ENCODE measurements at regions not wholly inside any gene's neighbourhood (a gene's known extent, or its start where the extent isn't known, plus 50 kb on each side); places are given as distances from the start of the nearest gene placed in this dataset.

DNA sequence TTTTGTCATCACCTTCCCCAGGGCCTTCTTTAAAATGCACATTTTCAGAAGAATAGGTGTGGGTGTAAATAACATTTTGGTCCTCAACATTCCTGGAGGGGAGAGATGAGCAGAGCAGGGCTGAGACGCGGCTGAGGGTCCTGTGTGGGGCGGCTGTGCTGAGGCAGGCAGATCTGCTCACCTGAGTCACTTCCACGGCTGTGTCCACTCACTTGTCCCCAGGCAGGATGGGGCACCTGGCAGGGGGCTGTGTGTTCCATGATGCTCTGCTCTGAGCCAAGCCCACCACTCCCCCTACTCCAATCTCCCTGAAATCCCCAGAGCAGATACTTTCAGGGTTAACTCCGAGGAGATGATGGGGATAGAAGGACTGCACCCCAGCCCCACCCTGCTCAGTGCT is 93.8 kb downstream of the GLRX3 start:
- DNase-seq, result no peak

DNA sequence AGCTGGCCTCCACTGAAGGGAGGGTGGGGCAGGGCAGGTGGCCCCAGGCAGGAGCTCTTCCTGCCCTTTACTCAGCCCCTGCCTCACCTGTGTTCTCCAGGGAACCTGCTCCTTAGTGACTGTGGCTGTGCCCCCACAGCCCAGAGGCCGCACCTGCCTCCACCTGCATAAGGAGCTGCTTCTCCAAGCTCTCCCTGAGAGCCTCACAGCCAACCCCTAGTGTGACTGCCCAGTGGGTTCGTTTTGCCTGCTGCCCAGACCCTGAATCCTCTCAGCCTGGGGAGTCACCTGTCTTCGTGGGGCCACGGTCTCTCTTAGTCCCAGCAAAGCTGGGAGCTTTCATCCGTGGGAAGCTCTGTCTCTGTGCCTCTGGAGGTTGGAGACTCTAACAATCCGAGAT is 94.4 kb downstream of the GLRX3 start:
- no peak for DNase-seq

DNA sequence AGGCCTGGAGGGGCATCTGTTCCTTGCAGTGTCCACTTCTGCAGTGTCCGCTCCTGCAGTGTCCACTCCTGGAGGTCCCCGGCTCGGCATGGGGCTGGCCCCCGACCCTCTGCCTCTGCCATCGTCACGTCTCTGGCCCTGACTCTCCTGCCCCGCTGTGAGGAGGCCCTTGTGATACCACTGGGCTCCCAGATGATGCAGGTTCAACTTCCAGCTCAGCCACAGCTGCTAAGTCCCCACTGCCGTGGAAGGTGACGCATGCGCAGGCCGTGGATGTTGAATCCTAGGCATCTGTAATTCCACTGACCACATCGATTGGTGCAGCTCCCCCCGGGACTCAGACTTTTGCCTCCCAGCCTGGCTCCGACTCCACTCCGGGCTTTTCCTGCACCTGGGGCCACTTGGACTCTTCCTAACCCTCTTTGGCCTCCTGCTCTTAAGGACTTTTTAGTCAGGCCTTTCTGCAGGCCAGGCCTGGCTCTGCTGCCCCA is 95.1 kb downstream of the GLRX3 start:
- DNase-seq, result no peak

DNA sequence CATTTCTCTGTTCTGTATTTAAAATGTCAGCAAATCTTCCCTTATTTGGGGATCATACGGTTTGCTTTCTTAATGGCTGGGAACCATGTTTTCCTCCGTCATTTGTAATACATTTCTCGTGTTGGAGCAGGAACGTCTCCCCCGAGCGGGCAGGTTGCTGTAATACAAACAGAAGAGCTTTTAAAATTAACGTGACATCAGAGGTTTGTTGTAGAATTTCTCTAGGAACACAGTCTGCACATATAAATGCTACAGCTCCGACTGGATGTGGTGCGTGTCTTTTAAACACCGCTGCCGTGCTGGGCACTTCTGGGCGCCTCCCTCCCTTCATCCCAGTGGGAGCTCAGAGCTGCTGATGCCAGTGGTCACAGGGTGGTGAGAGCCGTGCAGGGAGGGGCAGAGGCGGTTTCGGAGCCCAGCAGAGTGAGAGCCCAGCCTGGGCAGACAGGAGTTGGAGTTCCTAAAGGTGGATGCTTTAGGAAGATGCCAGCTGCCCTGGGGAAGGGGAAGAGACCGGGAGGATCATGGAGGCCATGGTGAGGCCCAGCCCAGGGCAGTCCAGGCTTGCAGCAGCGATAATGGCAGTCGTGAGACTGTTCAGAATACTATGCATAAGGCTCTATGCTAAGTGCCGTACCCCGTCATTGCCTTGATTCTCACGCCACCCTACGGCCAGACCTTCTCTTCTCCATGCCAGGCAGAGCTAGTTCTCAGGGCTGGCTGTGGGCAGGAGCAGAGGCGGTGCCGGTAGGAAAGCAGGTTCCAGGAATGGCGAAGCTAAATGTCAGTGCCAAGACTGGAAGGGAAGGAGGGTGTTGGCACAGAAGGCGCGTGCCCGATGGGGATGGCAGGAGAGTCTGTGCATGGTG is 96.2 kb downstream of the GLRX3 start:
- no peak for DNase-seq

DNA sequence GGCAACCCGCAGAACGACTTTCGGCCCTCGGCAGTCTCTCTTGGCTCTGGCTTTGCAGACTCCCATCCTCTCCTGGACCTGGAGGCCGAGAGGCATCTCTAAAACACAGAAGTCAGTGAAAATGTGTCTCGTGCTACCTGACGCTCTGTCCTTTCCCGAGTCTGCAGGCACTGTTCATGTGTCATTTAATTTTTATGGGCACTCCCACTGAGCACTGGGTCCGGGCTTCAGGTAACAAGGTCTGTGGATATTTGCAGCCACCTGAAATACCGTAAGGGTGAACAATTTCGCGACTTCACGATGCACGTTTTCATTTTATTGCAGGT is 96.8 kb downstream of the GLRX3 start:
- no peak for DNase-seq

DNA sequence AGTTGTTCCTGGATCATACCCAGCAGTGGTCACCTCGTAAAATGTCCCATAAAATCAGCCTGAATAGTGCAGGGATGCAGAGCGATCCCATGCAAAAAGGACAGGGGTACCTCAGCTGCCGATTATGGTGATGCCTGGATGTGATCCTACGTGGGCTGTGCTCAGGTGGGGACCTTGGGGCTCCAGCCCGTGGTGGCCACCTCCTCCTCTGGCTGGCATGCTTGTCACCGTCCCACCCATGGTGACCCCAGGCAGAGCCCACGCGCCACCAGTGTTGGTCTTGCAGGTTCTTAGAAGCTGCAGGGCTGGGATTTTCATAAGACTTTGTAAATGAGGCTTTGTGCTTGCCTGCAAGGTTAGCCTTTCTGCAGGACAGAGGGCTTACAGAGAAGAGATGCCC is 97.2 kb downstream of the GLRX3 start:
- no peak for DNase-seq

DNA sequence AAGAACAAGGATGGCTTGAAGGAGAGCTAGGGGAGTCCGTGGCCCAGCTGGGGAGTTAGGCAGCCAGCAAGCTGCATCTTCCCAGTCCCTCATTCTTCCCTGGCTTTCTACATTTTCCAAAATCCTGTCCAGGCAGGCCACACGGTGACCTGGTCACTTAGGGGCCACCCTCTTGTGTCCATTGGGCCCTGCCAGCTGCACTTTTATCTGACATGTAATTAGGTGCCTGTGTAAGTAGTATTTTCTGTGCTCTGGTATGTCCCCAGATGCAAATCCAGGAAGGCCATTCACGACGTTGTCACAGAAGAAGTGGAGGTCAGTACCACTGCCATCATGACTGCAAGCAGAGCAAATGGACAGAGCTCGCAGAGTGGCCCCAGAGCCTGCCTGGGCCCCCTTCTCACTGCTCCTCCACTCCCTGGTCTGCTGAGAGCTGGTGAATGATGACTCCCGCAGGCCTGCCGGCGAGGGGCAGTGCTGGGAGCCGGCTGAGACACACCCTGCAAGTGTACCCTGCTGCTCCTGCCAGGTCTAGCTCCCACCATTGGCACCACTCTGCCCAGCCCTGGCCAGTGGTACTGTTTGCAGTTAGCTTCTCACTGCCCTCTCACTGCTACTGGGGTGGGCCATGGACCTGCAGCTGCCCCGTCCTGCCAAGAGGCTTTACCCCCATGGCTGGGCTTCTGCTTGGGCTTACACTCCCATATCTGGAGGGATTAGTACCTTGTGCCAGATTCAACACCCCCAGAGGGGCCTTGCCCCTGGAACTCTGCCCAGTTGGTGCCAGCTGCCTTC is 98.2 kb downstream of the GLRX3 start:
- no peak for DNase-seq

DNA sequence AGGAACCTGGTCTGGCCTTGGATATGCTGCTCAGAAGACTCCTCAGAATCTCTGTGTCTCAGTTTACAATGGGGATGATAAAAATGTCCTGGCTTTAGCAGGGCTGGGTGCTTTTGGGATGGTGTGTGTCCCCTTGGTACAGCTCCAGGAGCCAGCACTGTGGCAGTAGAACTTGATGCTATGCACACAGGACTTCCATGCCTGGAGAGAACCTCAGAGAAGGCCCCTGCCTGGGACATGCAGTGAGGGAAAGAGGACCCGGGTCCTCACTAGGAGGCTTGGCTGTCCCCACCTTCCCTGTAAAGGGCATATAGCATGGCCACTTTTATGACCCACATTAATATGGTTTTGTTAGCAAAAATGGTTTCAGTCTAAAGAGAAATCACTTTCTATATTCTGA is 100.5 kb downstream of the GLRX3 start:
- no peak for DNase-seq

DNA sequence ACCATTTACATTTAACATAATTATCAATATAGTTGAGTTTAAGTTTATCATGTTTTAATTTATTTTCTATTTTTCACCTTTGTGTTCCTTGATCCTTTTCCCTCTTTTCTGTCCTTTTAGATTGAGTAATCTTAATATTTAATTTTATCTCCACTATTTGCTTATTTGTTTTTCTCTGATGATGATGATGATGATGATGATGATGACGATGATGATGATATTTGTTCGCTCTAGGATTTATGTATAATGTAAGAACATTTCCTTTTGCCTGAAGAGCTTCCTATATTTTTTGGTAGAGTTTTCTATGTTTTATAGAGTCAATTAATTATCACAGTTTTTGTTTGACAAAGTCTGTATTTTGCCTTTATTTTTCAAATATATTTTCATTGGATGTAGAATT is 104.2 kb downstream of the GLRX3 start:
- DNase-seq, result no peak

DNA sequence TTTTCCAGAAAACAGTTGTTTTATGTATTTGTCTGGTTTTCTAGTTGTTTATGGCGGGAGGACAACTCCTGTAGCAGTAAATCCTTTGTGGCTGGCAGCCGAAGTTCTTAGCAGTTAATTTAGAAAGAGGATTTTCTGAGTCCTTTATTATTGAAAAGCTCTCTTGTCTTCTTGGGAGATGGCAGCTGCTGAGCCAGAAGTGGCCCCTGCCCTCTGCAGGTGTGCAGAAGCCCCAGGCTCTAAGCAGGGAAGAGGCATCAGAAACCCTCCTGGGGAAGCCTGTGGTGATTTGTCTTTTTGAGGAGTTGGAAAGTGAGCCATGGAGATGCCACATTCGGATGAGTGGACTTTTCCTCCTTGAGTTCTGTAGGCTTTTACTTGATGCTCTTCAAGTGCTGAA is 106.3 kb downstream of the GLRX3 start:
- no peak for DNase-seq

DNA sequence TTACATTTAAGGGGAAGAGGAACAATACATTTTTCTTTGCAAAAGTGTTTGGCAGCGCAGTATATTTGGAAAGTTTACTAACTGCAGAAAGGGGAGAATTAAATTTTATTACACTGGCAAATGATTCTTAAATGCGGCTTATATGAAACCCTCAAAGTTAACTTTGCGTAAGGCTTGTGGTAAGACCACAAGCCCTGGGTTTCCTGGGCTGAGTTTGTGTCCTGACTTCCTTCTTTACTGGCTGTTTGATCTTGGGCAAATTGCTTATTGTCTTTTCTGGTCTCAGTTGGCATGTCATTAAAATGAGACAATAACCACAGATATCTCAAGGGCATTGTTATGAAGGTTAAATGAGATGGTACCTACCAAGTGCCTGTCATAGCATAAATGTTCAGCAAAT is 106.8 kb downstream of the GLRX3 start:
- no peak for DNase-seq

DNA sequence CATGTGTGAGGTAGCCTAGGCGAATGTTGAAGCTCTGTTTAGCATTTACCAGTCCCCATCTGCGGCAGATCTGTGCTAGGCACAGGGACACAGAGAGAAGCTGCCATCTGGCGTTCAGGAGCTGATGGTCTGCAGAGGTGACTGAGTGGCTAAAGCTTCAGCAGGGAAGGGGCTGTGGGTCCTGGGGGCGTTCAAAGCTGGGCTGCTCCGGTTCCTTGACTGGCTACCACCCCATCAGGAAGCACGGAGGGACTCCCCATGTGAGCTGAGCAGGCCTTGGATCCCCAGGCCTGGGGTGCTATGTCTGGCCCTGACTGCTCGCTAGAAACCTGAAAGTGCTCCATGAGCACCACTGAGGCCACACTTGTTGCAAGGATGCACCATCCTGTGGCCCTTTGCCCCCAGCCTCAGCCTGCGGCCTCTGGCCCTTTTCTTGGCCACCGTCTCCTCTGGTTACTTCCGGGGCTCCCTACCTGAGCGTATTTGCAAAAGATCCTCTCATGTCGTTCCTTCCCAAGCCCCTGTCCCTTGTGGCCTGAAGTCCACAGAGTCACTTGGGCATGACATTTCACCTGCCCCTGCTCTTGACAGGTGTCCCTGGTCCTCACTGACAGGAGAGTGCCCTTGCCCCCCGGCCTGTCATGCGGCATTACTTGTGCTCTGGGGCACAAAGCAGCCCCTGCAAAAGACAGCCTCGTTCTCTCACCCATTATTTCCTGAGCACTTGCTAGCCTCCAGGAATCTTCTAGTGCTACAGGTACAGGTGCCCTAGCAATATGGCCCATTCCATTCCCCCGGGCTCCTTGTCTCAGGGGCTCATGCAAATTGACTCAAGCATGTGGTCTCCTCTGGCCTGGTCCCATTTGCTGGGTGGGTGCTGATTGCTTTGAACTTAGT is 108.1 kb downstream of the GLRX3 start:
- no peak for DNase-seq

DNA sequence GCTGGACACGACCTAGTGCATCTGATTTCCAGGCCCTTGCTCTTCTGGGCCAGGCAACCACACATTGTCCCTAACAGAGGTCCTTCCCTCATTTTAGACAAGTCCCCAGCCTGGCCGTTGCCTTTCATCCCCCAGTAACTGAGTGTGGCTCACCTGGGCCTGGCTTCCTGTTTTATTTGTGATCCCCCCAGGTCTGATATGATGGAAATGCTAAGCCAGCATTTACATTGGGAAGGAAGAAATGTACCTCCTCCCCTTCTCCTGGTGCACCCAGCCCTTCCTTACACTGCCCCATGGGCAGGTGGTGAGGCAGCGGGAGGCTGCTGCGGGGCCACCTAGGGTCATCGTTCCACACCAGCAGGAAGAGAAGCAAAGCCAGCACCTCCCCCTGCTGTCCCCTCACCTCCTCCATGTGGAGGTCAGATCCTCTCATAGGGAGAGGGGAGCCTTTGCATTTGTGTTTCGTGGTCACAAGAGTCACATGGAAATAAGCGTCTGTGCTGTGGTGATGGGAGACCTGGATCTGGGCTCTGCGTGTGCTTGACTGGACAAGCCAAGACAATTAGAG is 108.8 kb downstream of the GLRX3 start:
- no peak for DNase-seq

DNA sequence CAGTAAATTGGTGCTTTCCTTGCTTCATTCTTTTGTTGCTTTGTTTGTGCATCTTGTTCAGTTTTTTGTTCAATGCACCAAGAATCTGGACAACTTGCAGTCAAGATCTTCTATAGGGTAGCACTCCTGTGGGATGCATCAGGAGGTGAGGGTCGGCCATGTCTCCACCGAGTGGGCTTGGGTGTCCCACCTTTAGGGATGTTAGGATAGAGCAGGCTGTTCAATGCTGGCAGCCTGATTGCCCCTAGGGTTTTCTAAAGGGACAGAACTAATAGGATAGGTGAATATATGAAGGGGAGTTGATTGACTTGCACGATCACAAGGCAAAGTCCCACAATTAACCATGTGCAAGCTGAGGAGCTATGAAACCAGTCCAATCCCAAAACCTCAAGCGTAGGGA is 109.9 kb downstream of the GLRX3 start:
- no peak for DNase-seq

DNA sequence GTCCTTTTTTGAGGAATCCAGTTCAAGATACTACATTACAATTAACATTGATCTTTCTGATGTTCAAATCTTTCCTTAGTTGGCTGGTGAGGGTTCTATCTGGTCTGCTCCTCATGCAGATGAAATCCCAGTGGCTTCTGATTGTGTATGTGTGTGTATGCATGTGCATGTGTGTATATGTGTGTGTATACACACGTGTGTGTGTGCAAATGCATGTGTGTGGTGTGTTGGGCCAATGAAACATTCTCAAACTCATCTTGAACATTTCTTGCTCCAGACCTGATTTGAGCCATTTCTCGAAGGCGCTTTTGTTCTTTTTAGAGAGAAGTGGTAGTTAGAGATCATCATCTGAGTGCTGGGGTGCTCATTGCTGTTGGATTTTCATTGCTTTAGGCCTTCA is 113.9 kb downstream of the GLRX3 start:
- no peak for DNase-seq

DNA sequence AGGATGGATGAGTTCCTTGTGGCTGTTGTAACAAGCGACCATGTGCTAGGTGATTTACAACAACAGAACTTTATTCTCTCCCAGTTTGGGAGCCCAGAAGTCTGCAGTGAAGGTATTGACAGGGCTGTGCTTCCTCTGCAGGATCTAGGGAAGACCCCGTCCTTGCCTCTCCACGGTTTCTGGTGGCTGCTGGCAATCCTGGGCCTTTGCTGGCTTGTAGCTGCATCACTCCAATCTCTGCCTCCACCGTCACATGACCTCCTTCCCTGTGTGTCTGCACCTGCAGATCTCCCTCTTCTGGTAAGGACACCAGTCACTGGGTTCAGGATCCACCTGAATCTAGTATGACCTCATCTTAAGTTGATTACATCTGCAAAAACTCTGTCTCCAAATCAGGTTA is 115.6 kb downstream of the GLRX3 start:
- DNase-seq, result no peak

DNA sequence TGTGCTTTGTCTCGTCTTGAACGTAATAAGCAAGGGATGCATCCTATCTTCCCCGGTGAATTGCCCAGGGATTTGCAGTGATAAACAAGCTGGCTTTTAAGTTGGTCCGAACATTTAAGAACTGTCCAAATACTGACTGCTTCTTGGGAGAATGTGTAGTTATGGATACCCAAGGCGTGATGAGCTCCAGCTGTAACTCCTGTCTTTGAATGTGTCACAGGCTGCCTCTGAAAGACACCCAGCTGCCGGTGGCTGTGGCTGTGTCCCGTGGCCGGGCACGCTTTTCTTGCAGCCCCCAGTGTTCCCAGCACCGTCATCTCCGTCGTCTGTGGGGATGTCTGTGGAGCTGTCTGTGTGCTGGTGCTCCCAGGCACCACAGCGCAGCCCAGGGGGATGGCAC is 118.1 kb downstream of the GLRX3 start:
- DNase-seq, result no peak

DNA sequence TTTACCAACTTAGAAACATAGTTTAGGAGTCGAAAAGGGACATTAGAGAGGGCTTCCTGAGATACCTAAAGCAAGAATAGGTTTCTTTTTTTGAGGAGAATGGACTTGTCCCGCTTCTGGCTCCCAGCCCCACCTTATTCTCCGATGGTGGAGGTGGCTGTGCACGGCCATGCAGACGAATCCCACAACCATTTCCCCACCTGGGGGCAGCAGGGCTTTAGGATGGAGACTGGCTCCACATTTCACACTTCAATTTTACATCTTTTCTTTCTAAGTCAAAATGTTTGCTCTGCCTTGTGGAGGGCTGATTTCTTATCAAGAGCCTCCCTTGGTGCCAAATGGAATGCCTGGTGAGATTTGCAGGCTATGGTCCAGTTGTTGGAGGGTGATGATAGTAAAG is 118.5 kb downstream of the GLRX3 start:
- DNase-seq, result no peak

DNA sequence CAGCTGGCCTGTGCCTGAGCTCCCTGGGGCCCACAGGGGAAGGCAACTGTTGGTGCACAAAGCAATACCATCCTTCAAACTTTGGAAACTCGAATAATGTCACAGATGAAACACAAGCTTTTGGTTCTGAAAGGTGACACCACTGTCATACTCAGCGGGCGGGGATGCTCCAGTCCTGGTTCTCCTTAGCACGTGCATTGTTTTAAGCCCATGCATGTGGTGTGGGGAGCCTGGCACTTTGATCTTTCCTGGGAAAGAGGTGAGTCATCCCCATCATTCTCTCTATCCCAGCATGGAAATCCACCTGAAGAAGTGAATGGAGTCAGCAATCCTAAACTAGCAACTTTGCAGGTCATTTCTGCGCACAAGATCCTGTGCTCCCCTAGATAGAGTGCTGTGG is 119.6 kb downstream of the GLRX3 start:
- DNase-seq, result no peak

DNA sequence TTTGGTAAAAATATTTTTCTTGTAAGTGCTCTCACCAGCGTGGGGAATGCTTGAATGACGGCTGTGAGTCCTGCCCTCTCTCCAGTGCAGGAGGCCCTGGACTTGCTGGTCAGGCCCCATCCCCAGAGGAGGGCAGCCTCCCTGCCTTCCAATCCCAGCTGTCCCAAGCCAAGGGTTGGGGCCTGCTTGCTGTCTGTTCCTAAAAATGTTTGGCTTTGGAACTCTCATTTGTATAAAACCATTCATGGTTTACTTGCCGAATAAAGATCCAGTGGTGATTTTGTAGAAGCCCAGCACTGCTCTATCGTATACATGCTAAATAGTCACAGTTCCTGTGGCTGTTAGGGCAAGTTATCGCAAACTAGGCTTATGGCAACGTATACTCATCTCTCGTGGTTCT is 121.7 kb downstream of the GLRX3 start:
- no peak for DNase-seq

DNA sequence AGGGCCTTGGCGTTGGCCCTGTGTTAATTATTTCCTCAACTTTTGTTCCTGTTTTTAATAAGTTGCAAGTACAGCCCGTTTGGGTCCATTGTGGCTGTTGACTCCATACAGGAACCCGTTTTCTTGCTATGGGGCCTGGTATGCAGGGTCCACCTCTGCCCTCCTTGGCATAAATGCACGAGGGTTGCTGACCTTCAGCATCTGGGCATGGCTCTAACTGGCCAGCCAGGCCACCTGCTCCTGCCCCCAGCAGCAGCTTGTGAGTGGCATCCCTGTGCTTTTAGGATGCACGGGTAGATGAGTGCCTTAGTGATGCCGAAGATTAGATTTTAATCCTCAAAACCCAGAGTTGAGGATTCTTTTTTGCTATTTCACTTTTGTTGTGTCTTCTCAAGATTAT is 123.2 kb downstream of the GLRX3 start:
- DNase-seq, result no peak

DNA sequence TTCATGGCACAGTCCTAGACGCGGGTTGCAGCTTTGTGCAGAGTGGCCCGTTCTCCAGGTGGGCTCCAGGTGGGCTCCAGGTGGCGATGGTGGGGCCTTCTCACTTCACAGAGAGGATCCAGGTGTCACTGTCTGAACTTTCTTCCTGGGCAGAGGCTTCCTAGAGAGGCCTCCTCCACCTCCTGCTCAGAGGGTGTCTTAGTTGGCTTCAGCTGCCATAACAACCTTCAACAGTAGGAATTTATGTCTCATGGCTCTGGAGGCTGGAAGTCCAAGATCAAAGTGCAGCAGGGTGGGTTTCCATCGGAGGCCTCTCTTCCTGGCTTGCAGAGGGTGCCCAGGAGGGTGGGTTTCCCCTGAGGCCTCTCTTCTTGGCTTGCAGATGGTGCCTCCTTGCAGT is 125.1 kb downstream of the GLRX3 start:
- DNase-seq, result no peak

DNA sequence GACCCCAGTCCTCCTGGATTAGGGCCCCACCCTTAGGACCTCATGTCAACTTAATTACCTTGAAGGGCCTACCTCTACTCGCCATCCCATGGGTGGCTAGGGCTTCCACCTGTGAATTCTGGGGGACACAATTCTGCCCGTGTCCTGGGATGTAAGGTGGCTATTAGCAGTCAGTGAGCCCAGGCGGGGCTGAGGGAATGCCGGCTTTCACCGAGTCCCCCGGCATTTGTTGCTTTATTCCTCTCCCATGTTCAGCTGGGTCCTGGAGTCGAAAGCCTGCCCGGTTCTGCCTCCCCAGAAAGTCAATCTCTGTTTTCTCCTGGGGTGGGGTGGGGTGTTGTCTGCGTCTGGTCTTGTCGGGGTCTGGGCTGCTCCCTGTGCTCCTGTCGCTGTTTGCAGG is 125.6 kb downstream of the GLRX3 start:
- DNase-seq, result no peak
